Right hindlimb (tissue), 1 donor: ENCODE measurements at regions not wholly inside any gene's neighbourhood (a gene's known extent, or its start where the extent isn't known, plus 50 kb on each side); places are given as distances from the start of the nearest gene placed in this dataset.
A peak's percentile ranks its signal among the peaks of the same experiment; 100 is the strongest.

Experiments used
- DNase-seq: peaks from one replicate; pipeline ENCODE4 v3.0.0-alpha.2; 2018

- DNase-seq = no peak
Observed at GRCh38 chr6:91328241-91328640, 741.4 kb upstream of the MAP3K7 start.

- DNase-seq = no peak
Observed at GRCh38 chr6:91324711-91325110, 737.8 kb upstream of the MAP3K7 start.

- no peak for DNase-seq
Observed at GRCh38 chr6:91317984-91318383, 731.1 kb upstream of the MAP3K7 start.

- DNase-seq = peak; percentile 41
Observed at GRCh38 chr6:91317247-91317835, 730.5 kb upstream of the MAP3K7 start.

- DNase-seq = no peak
Observed at GRCh38 chr6:91310178-91310577, 723.3 kb upstream of the MAP3K7 start.

GRCh38 chr6:91305755-91306154 is 718.9 kb upstream of the MAP3K7 start:
- DNase-seq = no peak

GRCh38 chr6:91304521-91304920 is 717.6 kb upstream of the MAP3K7 start:
- no peak for DNase-seq

GRCh38 chr6:91303326-91303725 is 716.5 kb upstream of the MAP3K7 start:
- DNase-seq = peak; percentile 17

GRCh38 chr6:91299544-91300491 is 712.9 kb upstream of the MAP3K7 start:
- no peak for DNase-seq

- no peak for DNase-seq
Observed at GRCh38 chr6:91298543-91299145, 711.8 kb upstream of the MAP3K7 start.

GRCh38 chr6:91293395-91293794 is 706.5 kb upstream of the MAP3K7 start:
- DNase-seq = no peak

- no peak for DNase-seq
Observed at GRCh38 chr6:91291071-91291470, 704.2 kb upstream of the MAP3K7 start.

GRCh38 chr6:91288741-91289140 is 701.9 kb upstream of the MAP3K7 start:
- DNase-seq = peak; percentile 35

GRCh38 chr6:91281901-91282300 is 695.0 kb upstream of the MAP3K7 start:
- DNase-seq = no peak

GRCh38 chr6:91280494-91280830 is 693.6 kb upstream of the MAP3K7 start:
- no peak for DNase-seq

GRCh38 chr6:91279740-91280493 is 693.0 kb upstream of the MAP3K7 start:
- DNase-seq = no peak

GRCh38 chr6:91278416-91278815 is 691.5 kb upstream of the MAP3K7 start:
- DNase-seq = no peak

GRCh38 chr6:91276315-91276714 is 689.4 kb upstream of the MAP3K7 start:
- DNase-seq = no peak

- peak; percentile 35 for DNase-seq
Observed at GRCh38 chr6:91273729-91274128, 686.9 kb upstream of the MAP3K7 start.

- no peak for DNase-seq
Observed at GRCh38 chr6:91271807-91272206, 684.9 kb upstream of the MAP3K7 start.

GRCh38 chr6:91268941-91269340 is 682.1 kb upstream of the MAP3K7 start:
- no peak for DNase-seq

- no peak for DNase-seq
Observed at GRCh38 chr6:91267246-91267645, 680.4 kb upstream of the MAP3K7 start.

- DNase-seq = no peak
Observed at GRCh38 chr6:91266156-91266555, 679.3 kb upstream of the MAP3K7 start.
